C4-2B (cell line): ENCODE measurements at regions not wholly inside any gene's neighbourhood (a gene's known extent, or its start where the extent isn't known, plus 50 kb on each side); places are given as distances from the start of the nearest gene placed in this dataset.

Experiments used
- CTCF ChIP-seq: fragments of 450-650 bp; conservative IDR thresholded peaks from 2 replicates; pipeline ENCODE4 v1.5.1; 2017; ENCODE audit warnings: mild to moderate bottlenecking
- ZFX ChIP-seq: fragments of 450-650 bp; IDR thresholded peaks from 2 replicates; pipeline ENCODE4 v1.6.1; 2017

DNA sequence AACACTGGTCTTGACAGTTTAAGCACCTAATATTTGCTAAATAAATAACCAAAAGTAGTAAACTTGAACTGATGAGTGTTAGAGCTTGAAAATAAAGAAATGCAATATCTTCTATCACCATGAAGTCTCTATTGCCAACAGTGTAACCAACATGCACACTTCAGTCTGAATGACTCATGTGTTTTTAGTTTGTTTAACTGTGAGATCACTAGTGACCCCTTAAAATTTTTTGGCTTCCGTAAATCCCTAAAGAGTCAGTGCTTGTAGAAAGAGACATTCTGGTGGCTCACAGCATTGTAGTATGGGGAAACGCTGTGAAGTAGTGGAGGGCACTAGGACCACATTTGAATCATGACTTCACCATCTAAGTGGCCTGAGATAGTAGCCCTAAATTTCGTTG, 341.1 kb downstream of the PMP22 start:
- TF ChIP-seq CTCF (no peak), ZFX (no peak)
